Psoas muscle (tissue), 7 donors: ENCODE measurements at regions not wholly inside any gene's neighbourhood (a gene's known extent, or its start where the extent isn't known, plus 50 kb on each side); places are given as distances from the start of the nearest gene placed in this dataset.

ENCODE experiments used
- ATAC-seq, 4 donors: fragments of 200-7000 bp; cut with Tn5 transposase; one replicate each; pipeline ENCODE4 v1.9.1; 2020; ENCODE audit warnings: moderate library complexity in 3 of 4, mild to moderate bottlenecking in 2 of 4
- DNase-seq, 2 donors: peaks; one replicate each; pipeline ENCODE4 v3.0.0-alpha.2; 2020
- H3K27ac ChIP-seq: fragments of 200-600 bp; one replicate; pipeline ENCODE4 v1.8.0; 2022
- H3K27me3 ChIP-seq, 3 donors: fragments of 200-600 bp in 1 of 3; one replicate each; pipeline versions ENCODE4 v1.6.1 to v1.8.0; 2013 to 2022; ENCODE audit warnings: low read length in 2 of 3, mild to moderate bottlenecking in 2 of 3, moderate library complexity in 1 of 3; ENCODE audit not compliant: insufficient read depth in 3 of 3
- H3K36me3 ChIP-seq, 2 donors: fragments of 200-600 bp in 1 of 2; one replicate each; pipeline versions ENCODE4 v1.6.1 to v1.8.0; 2013 to 2022; ENCODE audit warnings: low read depth in 1 of 2, mild to moderate bottlenecking in 1 of 2, moderate library complexity in 1 of 2; ENCODE audit not compliant: insufficient read depth in 1 of 2
- H3K4me1 ChIP-seq: fragments of 200-600 bp; one replicate; pipeline ENCODE4 v1.8.0; 2022
- H3K4me3 ChIP-seq: fragments of 200-600 bp; one replicate; pipeline ENCODE4 v1.8.0; 2022; ENCODE audit warnings: mild to moderate bottlenecking
- H3K9me3 ChIP-seq: fragments of 200-600 bp; one replicate; pipeline ENCODE4 v1.8.0; 2022
- CTCF ChIP-seq: fragments of 200-600 bp; IDR thresholded peaks from one replicate; pipeline ENCODE4 v1.8.0; 2022; ENCODE audit warnings: antibody characterized with exemption
- WGBS, 3 donors: extraction: QIAGEN DNeasy Blood & Tissue Kit; methylation state at CpG; one replicate each; pipeline versions ENCODE4 v1.1.6 to v1.1.7; 2013; 5-methylcytosine and 5-hydroxymethylcytosine counted together
- intact Hi-C, 2 donors: fragments of 100-400 bp; cut with DNase I; formaldehyde crosslinking; loops; one replicate each; pipeline versions ENCODE4 v1.11.0 to v1.14.2; 2022
- donor health status: healthy with polysubstance abuse.
- donor health status: DM: no; HTN: no; CAD: no; lungs with moderate emphysema.
- donor health status: Bipolar disorder and iron deficiency.
- donor health status: healthy.
- donor health status: DM: yes; HTN: yes; CAD: no.
- donor health status: DM: no; HTN: no; CAD: no.
- donor health status: DM: yes; HTN: yes; CAD: no.

DNA sequence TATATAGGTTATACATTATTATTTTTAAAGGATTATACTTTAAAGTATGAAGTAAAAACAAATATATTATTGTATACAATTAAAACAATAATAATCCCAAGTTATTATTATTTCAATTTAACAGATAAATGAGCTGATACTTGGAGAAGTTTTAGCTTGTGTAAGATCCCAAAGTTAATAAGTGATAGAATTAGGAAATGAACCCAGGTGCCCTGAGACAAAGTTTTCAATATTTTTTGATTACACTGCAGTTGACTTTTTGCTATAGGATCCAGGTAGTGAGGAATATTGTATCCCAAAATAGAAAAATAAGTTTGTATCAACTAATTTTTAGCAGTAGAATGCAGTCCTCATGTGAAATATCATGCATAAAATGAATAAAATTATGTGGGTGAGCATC, 543.2 kb upstream of the ZNF608 start:
- no peaks in the 10 kb centered on the region for H3K27me3 ChIP-seq
- DNase-seq (no peak), ATAC-seq (no peak)
- H3K9me3 ChIP-seq, result no peaks in the 10 kb centered on the region
- TF ChIP-seq CTCF, result no peak
- no peaks in the 10 kb centered on the region for H3K36me3 ChIP-seq
- H3K4me1 ChIP-seq, result peaks cover 6% of the 10 kb centered on the region
- no peak overlapping the region for H3K4me3 ChIP-seq
- intact Hi-C loops, result no loop called here
- H3K27ac ChIP-seq, result no peak overlapping the region

GRCh38 chr5:125290935-125291334, 544.5 kb upstream of the ZNF608 start:
- WGBS, 3 donors, result 92 to 98% (median 94%) methylated on average over 5 of the region's 5 CpGs
- no peak for TF ChIP-seq CTCF

GRCh38 chr5:125291447-125291846, 545.0 kb upstream of the ZNF608 start:
- no peak for ATAC-seq
- H3K9me3 ChIP-seq, result no peaks in the 10 kb centered on the region
- WGBS, 3 donors, result 59 to 75% (median 65%) methylated on average over 4 of the region's 4 CpGs
- H3K36me3 ChIP-seq, result no peaks in the 10 kb centered on the region
- intact Hi-C loops, result no loop called here
- no peak overlapping the region for H3K4me3 ChIP-seq
- DNase-seq, result no peak
- no peak overlapping the region for H3K27ac ChIP-seq
- TF ChIP-seq CTCF, result no peak
- peaks cover 6% of the 10 kb centered on the region for H3K4me1 ChIP-seq
- H3K27me3 ChIP-seq, result no peaks in the 10 kb centered on the region

More at GRCh38 chr5:125290935-125291334, 544.5 kb upstream of the ZNF608 start:
- no peaks in the 10 kb centered on the region for H3K36me3 ChIP-seq
- no peaks in the 10 kb centered on the region for H3K27me3 ChIP-seq
- DNase-seq (no peak), ATAC-seq (no peak)
- no peak overlapping the region for H3K27ac ChIP-seq
- intact Hi-C loops, result no loop called here
- H3K4me3 ChIP-seq, result no peak overlapping the region
- H3K9me3 ChIP-seq, result no peaks in the 10 kb centered on the region
- peaks cover 6% of the 10 kb centered on the region for H3K4me1 ChIP-seq

- Histone ChIP-seq H3K27ac (no peak overlapping the region), H3K9me3 (no peaks in the 10 kb centered on the region), H3K4me3 (no peak overlapping the region), H3K27me3 (no peaks in the 10 kb centered on the region), H3K36me3 (no peaks in the 10 kb centered on the region), H3K4me1 (peaks cover 5% of the 10 kb centered on the region)
- intact Hi-C loops, result no loop called here
- DNase-seq, result no peak
- WGBS, 3 donors, result 90 to 100% (median 94%) methylated on average over 1 of the region's 1 CpG
- TF ChIP-seq CTCF, result no peak
- ATAC-seq, result no peak
Observed at GRCh38 chr5:125293223-125293622, 546.8 kb upstream of the ZNF608 start.

DNA sequence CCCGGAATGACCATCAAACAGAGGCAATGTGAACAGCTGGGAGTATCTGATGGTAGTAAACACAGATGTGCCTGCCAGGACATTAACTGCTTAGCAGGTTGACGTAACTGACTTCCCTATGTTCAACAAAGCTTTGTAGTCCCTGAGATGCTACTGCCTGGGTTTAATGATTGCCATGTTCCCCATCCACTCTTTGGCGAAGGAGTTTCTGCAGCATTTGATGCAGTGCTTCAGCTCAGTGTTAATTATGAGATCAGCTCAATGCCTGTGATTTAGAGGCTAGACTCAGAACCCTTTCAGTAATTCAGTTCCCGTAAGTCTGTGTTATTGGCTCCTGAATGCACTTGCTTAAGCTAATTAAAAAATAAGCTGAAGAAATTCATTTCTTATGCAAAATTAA, 547.3 kb upstream of the ZNF608 start:
- H3K4me3 ChIP-seq, result no peak overlapping the region
- no peaks in the 10 kb centered on the region for H3K27me3 ChIP-seq
- DNase-seq (no peak), ATAC-seq (no peak)
- H3K4me1 ChIP-seq, result peaks cover 8% of the 10 kb centered on the region
- no peak for TF ChIP-seq CTCF
- WGBS, 3 donors, result 53 to 77% (median 55%) methylated on average over 4 of the region's 4 CpGs
- H3K27ac ChIP-seq, result no peak overlapping the region
- intact Hi-C loops, result no loop called here
- H3K9me3 ChIP-seq, result no peaks in the 10 kb centered on the region
- H3K36me3 ChIP-seq, result no peaks in the 10 kb centered on the region
